Brain microvascular endothelial cell (primary cell): ENCODE measurements at regions not wholly inside any gene's neighbourhood (a gene's known extent, or its start where the extent isn't known, plus 50 kb on each side); places are given as distances from the start of the nearest gene placed in this dataset.
A peak's percentile ranks its signal among the peaks of the same experiment; 100 is the strongest.

Experiments
- DNase-seq: peaks from one replicate; pipeline ENCODE4 v3.0.0-alpha.2; 2020
- H3K27ac ChIP-seq: fragments of 250-450 bp; sonication (Bioruptor Pico); 2 replicates; pipeline ENCODE4 v1.5.1; 2020; ENCODE audit warnings: mild to moderate bottlenecking, moderate library complexity
- H3K27me3 ChIP-seq: fragments of 250-450 bp; sonication (Bioruptor Pico); replicated peaks from 2 replicates; pipeline ENCODE4 v1.5.1; 2020; ENCODE audit warnings: mild to moderate bottlenecking
- H3K36me3 ChIP-seq: fragments of 250-450 bp; sonication (Bioruptor Pico); replicated peaks from 2 replicates; pipeline ENCODE4 v1.5.1; 2020; ENCODE audit warnings: mild to moderate bottlenecking
- H3K4me3 ChIP-seq: 2 replicates; pipeline ENCODE4 v1.5.1; 2011; ENCODE audit warnings: low read depth, mild to moderate bottlenecking, control low read depth, low read length, moderate library complexity
- in situ Hi-C: cut with HindIII; loops from 2 replicates; pipeline ENCODE4 v1.10.0; 2017; ENCODE audit warnings: low sequenced_read_pairs, low pct_ligation_motif_present
- TF ChIP-seq, protein P1 (sequence below): IDR thresholded peaks from 2 replicates; pipeline ENCODE4 v1.5.1; 2011; ENCODE audit warnings: low read depth, mild to moderate bottlenecking, moderate library complexity, low read length, control low read depth, inconsistent platforms; ENCODE audit errors: missing control alignments

DNA sequence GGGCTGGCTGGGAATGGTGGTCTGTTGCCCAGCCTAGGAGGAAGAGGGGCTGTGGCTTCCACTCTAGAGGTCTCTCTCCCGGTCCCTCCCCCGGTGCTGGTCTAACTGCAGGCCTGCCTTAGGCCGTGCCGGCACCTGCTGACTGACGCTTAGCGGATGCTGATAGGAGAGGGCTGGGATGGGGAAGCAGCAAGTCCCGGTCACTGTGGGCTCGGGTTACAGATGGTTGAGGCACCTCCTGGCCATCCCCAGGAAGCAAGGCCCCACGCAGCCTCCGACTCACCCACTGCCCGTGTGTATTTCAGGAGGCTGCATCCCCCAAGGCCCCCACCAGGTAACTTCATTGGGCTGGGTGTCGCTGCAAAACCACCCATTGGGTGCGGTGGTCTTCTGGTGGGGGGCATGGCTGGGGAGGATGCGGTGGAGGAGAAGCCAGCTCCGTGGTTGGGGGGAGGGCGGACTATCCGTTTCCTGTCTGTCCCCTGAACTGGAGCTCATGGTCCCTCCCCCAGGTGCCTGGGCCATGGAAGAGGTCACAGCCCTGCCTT lies 278.9 kb downstream of the SEC14L1 start:
- TF ChIP-seq, protein P1, sequence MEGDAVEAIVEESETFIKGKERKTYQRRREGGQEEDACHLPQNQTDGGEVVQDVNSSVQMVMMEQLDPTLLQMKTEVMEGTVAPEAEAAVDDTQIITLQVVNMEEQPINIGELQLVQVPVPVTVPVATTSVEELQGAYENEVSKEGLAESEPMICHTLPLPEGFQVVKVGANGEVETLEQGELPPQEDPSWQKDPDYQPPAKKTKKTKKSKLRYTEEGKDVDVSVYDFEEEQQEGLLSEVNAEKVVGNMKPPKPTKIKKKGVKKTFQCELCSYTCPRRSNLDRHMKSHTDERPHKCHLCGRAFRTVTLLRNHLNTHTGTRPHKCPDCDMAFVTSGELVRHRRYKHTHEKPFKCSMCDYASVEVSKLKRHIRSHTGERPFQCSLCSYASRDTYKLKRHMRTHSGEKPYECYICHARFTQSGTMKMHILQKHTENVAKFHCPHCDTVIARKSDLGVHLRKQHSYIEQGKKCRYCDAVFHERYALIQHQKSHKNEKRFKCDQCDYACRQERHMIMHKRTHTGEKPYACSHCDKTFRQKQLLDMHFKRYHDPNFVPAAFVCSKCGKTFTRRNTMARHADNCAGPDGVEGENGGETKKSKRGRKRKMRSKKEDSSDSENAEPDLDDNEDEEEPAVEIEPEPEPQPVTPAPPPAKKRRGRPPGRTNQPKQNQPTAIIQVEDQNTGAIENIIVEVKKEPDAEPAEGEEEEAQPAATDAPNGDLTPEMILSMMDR, result no peak
- no peak overlapping the region for H3K4me3 ChIP-seq
- no peak for DNase-seq
- in situ Hi-C loops, result no loop called here
- no peak overlapping the region for H3K27ac ChIP-seq
- H3K27me3 ChIP-seq, result no peaks in the 10 kb centered on the region
- peaks cover 2% of the 10 kb centered on the region for H3K36me3 ChIP-seq

GRCh38 chr17:77420095-77420803 lies 279.5 kb downstream of the SEC14L1 start:
- Histone ChIP-seq H3K27ac (peak overlapping the region; percentile 44), H3K4me3 (no peak overlapping the region), H3K27me3 (no peaks in the 10 kb centered on the region), H3K36me3 (peaks cover under 1% of the 10 kb centered on the region)
- DNase-seq, result no peak
- in situ Hi-C loops, result no loop called here
- TF ChIP-seq, protein P1, result peak; percentile 48

DNA sequence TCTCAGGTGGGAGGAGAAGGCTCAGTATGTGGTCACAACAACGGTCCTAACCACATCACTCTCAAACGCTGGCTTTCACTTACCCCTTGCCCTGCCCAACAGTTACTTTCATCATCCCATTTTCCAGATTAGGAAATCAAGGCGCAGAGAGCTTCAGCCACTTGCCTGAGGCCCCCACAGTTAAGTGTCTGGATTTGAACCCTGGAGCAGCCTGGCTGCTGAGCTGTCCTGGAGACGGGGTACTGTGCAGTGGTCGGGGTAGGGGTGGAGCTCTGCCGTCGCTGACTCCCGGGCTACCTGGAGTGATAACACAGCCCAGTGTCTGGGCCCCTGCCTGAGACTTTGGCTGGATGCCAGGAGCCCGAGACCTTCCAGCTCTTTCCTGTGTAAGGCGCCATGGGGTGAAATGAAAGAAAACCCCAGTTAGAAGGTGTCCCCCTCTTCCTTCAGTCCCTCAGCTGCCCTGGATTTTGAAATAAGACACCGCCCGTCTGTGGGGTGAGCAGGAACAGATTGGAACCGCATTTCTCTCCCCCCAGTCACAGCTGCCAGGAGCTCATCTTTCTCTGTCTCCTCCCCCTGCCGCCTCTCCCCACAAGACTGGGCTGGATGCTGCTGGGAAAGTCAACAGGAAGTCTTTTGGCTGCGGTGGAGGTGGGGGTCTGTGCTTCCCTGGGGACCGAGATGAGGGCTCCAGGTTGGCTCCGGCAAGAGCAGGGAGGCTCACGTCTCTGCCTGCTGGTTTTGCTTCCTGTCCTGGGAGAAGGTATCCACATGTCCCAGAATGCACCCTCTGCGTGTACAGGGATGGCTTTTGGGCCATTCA lies 280.2 kb downstream of the SEC14L1 start:
- no peaks in the 10 kb centered on the region for H3K27me3 ChIP-seq
- no peaks in the 10 kb centered on the region for H3K36me3 ChIP-seq
- peak; percentile 84 for DNase-seq
- TF ChIP-seq, protein P1, result no peak
- in situ Hi-C loops, result no loop called here
- H3K4me3 ChIP-seq, result peak overlapping the region; percentile 5
- peak overlapping the region; percentile 44 for H3K27ac ChIP-seq

GRCh38 chr17:77421630-77421972 lies 280.8 kb downstream of the SEC14L1 start:
- DNase-seq, result no peak
- H3K27ac ChIP-seq, result peak overlapping the region; percentile 44
- TF ChIP-seq, protein P1, result no peak

DNA sequence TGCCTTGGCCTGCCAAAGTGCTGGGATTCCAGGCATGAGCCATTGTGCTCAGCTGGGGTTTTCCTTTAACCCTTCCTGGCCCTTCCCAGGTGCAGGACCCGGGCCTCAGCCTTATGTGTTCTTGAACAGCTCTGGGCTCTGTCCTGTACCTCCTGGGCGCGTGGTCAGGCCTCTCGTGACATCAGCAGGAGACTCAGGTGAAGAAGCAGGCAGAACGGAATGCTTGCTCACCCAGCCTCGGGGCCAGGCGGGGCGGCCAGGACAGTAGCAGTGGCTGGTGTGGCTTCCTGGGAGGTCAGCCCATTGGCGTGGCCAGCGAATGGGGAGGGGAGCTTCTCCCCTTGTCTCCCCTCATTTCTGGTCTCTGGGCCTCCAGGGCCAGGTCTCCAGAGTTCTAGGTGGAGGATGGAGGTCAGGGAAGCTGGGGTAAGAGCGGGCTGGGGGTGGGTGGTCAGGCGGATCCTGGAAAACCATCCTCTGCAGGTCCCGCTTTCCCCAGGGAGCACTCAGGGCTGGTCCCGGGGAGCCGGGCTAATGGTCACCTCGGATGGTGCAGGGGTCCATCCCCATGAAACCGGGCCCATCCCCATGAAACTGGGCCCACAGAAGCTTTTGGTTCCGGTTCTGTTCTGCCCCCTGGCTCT lies 281.5 kb downstream of the SEC14L1 start:
- TF ChIP-seq, protein P1, result no peak
- Histone ChIP-seq H3K4me3 (no peak overlapping the region), H3K27ac (peak overlapping the region; percentile 44), H3K27me3 (no peaks in the 10 kb centered on the region), H3K36me3 (no peaks in the 10 kb centered on the region)
- no peak for DNase-seq
- in situ Hi-C loops, result no loop called here

More at GRCh38 chr17:77421630-77421972, 280.8 kb downstream of the SEC14L1 start:
- H3K36me3 ChIP-seq, result no peaks in the 10 kb centered on the region
- H3K4me3 ChIP-seq, result no peak overlapping the region
- in situ Hi-C loops, result no loop called here
- H3K27me3 ChIP-seq, result no peaks in the 10 kb centered on the region
